ENCODE measurements at regions not wholly inside any gene's neighbourhood (a gene's known extent, or its start where the extent isn't known, plus 50 kb on each side); places are given as distances from the start of the nearest gene placed in this dataset.
"Not testable (repeated sequence)": the region's sequence is repeated elsewhere in the genome, so short reads cannot be mapped to it uniquely, and the experiment has no call there.

DNA sequence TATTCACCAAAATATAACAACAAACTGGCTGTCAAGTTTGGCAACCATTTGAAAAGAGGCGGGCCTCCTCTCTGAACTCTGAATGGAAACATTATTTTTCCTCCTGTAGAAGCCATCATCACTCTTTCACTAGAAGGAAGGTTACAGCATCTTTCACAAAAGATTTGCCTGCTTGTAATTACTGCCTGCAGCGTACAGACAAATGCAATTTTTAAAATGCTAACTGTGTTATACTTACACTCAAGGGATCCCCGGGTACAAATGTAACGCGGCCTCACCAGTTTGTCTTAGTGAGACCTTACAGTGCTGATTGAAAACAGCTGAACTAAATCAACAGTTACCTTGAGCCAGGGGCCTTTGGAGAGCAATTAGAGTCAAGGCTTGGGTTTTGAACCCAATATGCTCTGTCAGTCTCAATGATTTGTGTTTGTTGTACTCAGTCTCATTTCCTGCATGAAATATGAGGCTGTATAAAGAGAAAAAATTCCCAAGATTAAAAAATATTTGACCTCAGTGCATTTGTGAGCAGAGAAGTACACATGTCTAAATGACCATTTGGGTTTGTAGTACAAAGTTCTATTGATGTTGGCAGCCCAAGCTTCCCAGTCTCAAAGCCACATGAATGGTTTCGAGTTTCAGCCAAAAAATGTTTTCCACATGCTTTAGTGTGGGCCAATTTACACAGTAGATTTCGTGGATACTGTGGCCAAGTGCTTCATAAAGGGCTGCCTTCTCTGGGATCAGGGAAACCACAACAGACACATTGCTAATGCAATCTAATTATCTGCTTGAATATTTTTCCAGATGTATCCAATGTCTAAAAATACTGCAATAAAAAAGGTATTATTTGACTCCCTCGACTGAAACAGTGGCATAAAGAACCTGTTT is 500.0 kb downstream of the SPATA31D1 start:
- DNase-seq (ENCODE audit: low spot score), result no peak
- TF ChIP-seq, protein P1, sequence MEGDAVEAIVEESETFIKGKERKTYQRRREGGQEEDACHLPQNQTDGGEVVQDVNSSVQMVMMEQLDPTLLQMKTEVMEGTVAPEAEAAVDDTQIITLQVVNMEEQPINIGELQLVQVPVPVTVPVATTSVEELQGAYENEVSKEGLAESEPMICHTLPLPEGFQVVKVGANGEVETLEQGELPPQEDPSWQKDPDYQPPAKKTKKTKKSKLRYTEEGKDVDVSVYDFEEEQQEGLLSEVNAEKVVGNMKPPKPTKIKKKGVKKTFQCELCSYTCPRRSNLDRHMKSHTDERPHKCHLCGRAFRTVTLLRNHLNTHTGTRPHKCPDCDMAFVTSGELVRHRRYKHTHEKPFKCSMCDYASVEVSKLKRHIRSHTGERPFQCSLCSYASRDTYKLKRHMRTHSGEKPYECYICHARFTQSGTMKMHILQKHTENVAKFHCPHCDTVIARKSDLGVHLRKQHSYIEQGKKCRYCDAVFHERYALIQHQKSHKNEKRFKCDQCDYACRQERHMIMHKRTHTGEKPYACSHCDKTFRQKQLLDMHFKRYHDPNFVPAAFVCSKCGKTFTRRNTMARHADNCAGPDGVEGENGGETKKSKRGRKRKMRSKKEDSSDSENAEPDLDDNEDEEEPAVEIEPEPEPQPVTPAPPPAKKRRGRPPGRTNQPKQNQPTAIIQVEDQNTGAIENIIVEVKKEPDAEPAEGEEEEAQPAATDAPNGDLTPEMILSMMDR (IDR thresholded peaks at IDR 0.05; ENCODE audit: extremely low read depth, insufficient read depth, missing control alignments), result no peak
- in situ Hi-C loops (cut with MboI; ENCODE audit: low pct_unique_long_range_greater_than_20kb, low sequenced_read_pairs, unreplicated experiment), result no loop called here

DNA sequence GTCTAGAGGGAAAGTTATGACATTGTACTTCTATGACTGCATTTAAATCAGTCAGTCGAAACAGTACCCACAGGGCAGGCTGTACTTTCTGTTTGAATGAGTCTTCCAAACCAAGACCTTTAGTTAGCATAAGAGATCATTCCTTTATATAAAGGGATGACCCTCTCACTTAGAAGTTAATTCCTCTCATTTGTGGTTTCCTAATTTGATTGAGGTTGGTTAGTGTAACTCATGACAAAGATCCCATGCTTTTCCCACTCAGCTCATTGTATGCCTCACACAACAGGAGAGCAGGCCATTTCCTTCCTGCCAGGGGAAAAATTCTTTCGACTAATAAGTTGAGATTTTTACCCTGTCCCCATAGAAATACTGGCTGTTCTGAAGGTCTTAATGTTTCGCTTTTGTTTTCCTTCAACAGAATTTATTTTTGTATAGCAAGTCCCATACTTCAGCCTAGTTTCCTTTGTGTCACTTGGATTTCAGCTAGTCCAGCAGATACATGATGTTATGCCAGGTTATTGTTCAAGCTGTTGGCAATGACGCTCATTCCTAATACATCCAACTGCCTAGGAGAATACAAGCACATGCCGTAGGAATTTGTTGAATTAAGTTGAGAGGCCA is 500.7 kb downstream of the SPATA31D1 start:
- in situ Hi-C loops (cut with MboI; ENCODE audit: low pct_unique_long_range_greater_than_20kb, low sequenced_read_pairs, unreplicated experiment), result no loop called here
- DNase-seq (ENCODE audit: low spot score), result no peak
- TF ChIP-seq, protein P1 (IDR thresholded peaks at IDR 0.05; ENCODE audit: extremely low read depth, insufficient read depth, missing control alignments), result no peak

DNA sequence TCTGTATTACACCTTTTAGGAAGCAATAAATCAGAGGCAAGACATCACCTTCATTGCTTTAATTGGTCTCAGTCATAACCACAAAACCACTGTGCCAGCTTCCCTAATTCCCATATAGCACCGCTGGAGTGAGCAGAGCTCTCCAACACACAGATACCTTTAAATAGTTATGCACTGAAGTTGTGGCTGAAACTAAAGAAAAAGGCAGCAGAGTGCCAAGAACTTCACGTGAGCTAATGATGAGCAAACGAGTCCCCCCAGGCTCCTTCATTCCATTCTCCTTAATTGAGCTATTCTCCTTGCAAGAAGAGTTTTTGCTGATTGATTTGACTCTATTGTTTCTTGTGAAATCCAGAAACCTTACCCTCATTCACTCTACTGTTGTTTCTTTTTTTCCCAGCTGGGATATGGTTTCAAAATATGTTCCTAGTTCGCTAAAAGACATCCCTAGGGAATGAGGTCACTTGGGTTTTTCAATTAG is 501.5 kb downstream of the SPATA31D1 start:
- DNase-seq (ENCODE audit: low spot score), result no peak
- in situ Hi-C loops (cut with MboI; ENCODE audit: low pct_unique_long_range_greater_than_20kb, low sequenced_read_pairs, unreplicated experiment), result no loop called here
- TF ChIP-seq, protein P1 (IDR thresholded peaks at IDR 0.05; ENCODE audit: extremely low read depth, insufficient read depth, missing control alignments), result no peak

DNA sequence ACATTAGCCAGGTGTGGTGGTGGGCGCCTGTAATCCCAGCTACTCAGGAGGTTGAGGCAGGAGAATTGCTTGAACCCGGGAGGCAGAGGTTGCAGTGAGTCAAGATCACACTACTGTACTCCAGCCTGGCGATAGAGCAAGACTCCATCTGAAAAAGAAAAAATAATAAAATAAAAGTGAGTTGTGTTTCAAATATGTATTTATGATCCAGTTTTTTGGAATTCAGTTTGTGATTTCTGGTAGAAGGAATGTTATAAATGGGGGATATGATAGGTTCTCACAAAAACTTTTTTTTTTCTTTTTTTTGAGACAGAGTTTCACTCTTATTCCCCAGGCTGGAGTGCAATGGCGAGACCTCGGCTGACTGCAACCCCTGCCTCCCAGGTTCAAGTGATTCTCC is 502.2 kb downstream of the SPATA31D1 start:
- in situ Hi-C loops (cut with MboI; ENCODE audit: low pct_unique_long_range_greater_than_20kb, low sequenced_read_pairs, unreplicated experiment); DNase-seq (ENCODE audit: low spot score): not testable (repeated sequence)

DNA sequence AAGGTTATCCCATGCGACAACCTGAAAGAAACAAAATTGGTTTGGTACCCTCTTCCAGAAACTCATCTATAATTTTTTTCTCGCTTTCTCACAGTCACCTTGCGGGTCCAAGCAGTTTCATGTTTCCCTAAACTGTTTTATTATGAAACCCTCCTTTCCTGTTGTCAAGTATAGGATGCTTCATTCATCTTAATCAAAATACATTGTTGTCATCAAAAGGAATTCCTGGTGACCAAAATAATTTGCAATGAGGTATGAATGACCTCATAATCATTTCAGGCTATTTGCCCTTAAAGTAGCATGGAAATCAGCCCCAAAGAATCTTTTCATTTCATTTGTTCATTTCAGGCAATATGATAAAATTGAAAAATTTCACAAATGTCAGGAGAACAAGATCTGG is 503.0 kb downstream of the SPATA31D1 start:
- DNase-seq (ENCODE audit: low spot score), result no peak
- TF ChIP-seq, protein P1 (IDR thresholded peaks at IDR 0.05; ENCODE audit: extremely low read depth, insufficient read depth, missing control alignments), result no peak
- in situ Hi-C loops (cut with MboI; ENCODE audit: low pct_unique_long_range_greater_than_20kb, low sequenced_read_pairs, unreplicated experiment), result no loop called here

DNA sequence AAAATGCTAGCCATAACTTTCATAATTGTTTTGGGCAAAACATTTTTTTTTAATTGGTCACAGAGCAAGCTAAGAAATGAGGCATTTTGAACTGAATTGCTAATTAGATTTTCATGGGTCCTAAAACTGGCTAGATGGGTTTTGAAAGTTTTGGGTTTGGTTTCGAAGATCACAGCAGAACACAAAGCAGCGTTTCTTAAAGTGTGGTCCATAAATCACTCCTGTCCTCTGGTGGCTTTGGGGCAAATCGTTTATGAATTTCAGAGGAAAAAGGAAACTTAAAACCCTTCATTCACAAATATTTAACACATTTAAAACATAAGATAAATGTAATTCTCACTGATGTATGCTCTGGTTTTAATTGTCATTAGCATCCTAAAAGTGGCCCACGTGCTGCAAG is 503.7 kb downstream of the SPATA31D1 start:
- DNase-seq (ENCODE audit: low spot score), result no peak
- in situ Hi-C loops (cut with MboI; ENCODE audit: low pct_unique_long_range_greater_than_20kb, low sequenced_read_pairs, unreplicated experiment), result no loop called here
- TF ChIP-seq, protein P1 (IDR thresholded peaks at IDR 0.05; ENCODE audit: extremely low read depth, insufficient read depth, missing control alignments), result no peak

Data from GM13977 (cell line).